ENCODE measurements at regions not wholly inside any gene's neighbourhood (a gene's known extent, or its start where the extent isn't known, plus 50 kb on each side); places are given as distances from the start of the nearest gene placed in this dataset.

GRCh38 chr11:33514079-33514925 lies 186.3 kb downstream of the C11orf91 start:
- intact Hi-C loops (cut with micrococcal nuclease) = no loop called here
- Mint-ChIP-seq H3K4me1 (no peaks in the 10 kb centered on the region), H3K9me3 (no peaks in the 10 kb centered on the region), H3K36me3 (ENCODE audit: low read depth) (no peaks in the 10 kb centered on the region), H3K4me3 (no peak overlapping the region), H3K27ac (no peak overlapping the region), H3K27me3 (peaks cover 13% of the 10 kb centered on the region)
- TF ChIP-seq CTCF (IDR thresholded peaks at IDR 0.05) = no peak
- ATAC-seq (ENCODE audit: low read depth) = no peak
- CTCF ChIA-PET = no interaction called here
- POLR2A ChIA-PET = no interaction called here
- no peak for DNase-seq

GRCh38 chr11:33509632-33510031 lies 191.0 kb downstream of the C11orf91 start:
- intact Hi-C loops (cut with micrococcal nuclease) = no loop called here

GRCh38 chr11:33507967-33508366 lies 192.7 kb downstream of the C11orf91 start:
- no peak for TF ChIP-seq CTCF (IDR thresholded peaks at IDR 0.05)
- no peak for ATAC-seq (ENCODE audit: low read depth)
- Mint-ChIP-seq H3K9me3 (no peaks in the 10 kb centered on the region), H3K4me1 (no peaks in the 10 kb centered on the region), H3K36me3 (ENCODE audit: low read depth) (no peaks in the 10 kb centered on the region), H3K27me3 (peaks cover 11% of the 10 kb centered on the region), H3K4me3 (no peak overlapping the region), H3K27ac (no peak overlapping the region)
- ChIA-PET CTCF (no interaction called here), POLR2A (no interaction called here)
- DNase-seq = no peak
- intact Hi-C loops (cut with micrococcal nuclease) = no loop called here

More at GRCh38 chr11:33509632-33510031, 191.0 kb downstream of the C11orf91 start:
- H3K36me3 Mint-ChIP-seq (ENCODE audit: low read depth) = no peaks in the 10 kb centered on the region
- no peak overlapping the region for H3K27ac Mint-ChIP-seq
- H3K4me1 Mint-ChIP-seq = no peaks in the 10 kb centered on the region
- TF ChIP-seq CTCF (IDR thresholded peaks at IDR 0.05) = no peak
- H3K9me3 Mint-ChIP-seq = no peaks in the 10 kb centered on the region
- DNase-seq = no peak
- POLR2A ChIA-PET = no interaction called here
- H3K4me3 Mint-ChIP-seq = no peak overlapping the region
- peaks cover 11% of the 10 kb centered on the region for H3K27me3 Mint-ChIP-seq
- ATAC-seq (ENCODE audit: low read depth) = no peak
- CTCF ChIA-PET = interaction anchor here (0.5 kb wide), 1 partner anchor 11 kb away, joined by 3 read pairs; no protein-coding TSS in a partner anchor

- TF ChIP-seq CTCF (IDR thresholded peaks at IDR 0.05) = no peak
- ChIA-PET CTCF (no interaction called here), POLR2A (no interaction called here)
- ATAC-seq (ENCODE audit: low read depth) (no peak), DNase-seq (no peak)
- intact Hi-C loops (cut with micrococcal nuclease) = no loop called here
- H3K4me1 Mint-ChIP-seq = no peaks in the 10 kb centered on the region
- H3K27ac Mint-ChIP-seq = no peak overlapping the region
- H3K9me3 Mint-ChIP-seq = no peaks in the 10 kb centered on the region
- no peak overlapping the region for H3K4me3 Mint-ChIP-seq
- peaks cover 11% of the 10 kb centered on the region for H3K27me3 Mint-ChIP-seq
- no peaks in the 10 kb centered on the region for H3K36me3 Mint-ChIP-seq (ENCODE audit: low read depth)
Observed at GRCh38 chr11:33507356-33507755, 193.3 kb downstream of the C11orf91 start.

GRCh38 chr11:33505093-33505492 lies 195.5 kb downstream of the C11orf91 start:
- ATAC-seq (ENCODE audit: low read depth) (no peak), DNase-seq (no peak)
- Mint-ChIP-seq H3K9me3 (no peaks in the 10 kb centered on the region), H3K27ac (no peak overlapping the region), H3K4me3 (no peak overlapping the region), H3K4me1 (no peaks in the 10 kb centered on the region), H3K36me3 (ENCODE audit: low read depth) (no peaks in the 10 kb centered on the region), H3K27me3 (peaks cover 10% of the 10 kb centered on the region)
- ChIA-PET CTCF (no interaction called here), POLR2A (no interaction called here)
- TF ChIP-seq CTCF (IDR thresholded peaks at IDR 0.05) = no peak
- intact Hi-C loops (cut with micrococcal nuclease) = no loop called here

All from activated B cell treated with CpG ODN at 0.5 μM for 24 hours (primary cell).